ENCODE measurements at regions not wholly inside any gene's neighbourhood (a gene's known extent, or its start where the extent isn't known, plus 50 kb on each side); places are given as distances from the start of the nearest gene placed in this dataset.
"Not testable (repeated sequence)": the region's sequence is repeated elsewhere in the genome, so short reads cannot be mapped to it uniquely, and the experiment has no call there.

DNA sequence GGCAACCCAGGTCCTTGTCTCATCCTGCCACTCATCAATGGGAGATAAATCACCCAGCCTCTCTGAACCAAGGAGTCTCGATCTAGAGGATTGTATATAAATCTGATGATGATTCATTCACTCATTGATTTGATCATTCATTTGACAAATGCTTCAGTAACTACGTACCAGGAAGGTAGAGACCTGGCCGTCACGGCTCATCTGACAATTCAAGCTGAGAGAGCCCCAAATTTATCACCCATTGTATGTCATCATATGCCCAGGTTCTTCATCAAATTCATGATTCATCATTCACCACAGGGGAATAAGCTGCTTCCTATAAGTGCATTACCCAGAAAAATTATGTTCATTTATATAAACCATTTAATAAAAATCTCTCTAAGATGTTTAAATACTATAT, 116.9 kb downstream of the FAM161A start:
- no peaks in the 10 kb centered on the region for H3K27me3 Mint-ChIP-seq (ENCODE audit: low read depth)
- H3K4me3 Mint-ChIP-seq (ENCODE audit: unreplicated experiment): no peak overlapping the region
- H3K27ac Mint-ChIP-seq (ENCODE audit: unreplicated experiment): no peak overlapping the region
- no peaks in the 10 kb centered on the region for H3K4me1 Mint-ChIP-seq (ENCODE audit: low read depth)
- TF ChIP-seq, protein P1, sequence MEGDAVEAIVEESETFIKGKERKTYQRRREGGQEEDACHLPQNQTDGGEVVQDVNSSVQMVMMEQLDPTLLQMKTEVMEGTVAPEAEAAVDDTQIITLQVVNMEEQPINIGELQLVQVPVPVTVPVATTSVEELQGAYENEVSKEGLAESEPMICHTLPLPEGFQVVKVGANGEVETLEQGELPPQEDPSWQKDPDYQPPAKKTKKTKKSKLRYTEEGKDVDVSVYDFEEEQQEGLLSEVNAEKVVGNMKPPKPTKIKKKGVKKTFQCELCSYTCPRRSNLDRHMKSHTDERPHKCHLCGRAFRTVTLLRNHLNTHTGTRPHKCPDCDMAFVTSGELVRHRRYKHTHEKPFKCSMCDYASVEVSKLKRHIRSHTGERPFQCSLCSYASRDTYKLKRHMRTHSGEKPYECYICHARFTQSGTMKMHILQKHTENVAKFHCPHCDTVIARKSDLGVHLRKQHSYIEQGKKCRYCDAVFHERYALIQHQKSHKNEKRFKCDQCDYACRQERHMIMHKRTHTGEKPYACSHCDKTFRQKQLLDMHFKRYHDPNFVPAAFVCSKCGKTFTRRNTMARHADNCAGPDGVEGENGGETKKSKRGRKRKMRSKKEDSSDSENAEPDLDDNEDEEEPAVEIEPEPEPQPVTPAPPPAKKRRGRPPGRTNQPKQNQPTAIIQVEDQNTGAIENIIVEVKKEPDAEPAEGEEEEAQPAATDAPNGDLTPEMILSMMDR (IDR thresholded peaks at IDR 0.05): no peak
- H3K9me3 Mint-ChIP-seq (ENCODE audit: low read depth): no peaks in the 10 kb centered on the region
- no peaks in the 10 kb centered on the region for H3K36me3 Mint-ChIP-seq (ENCODE audit: low read depth)
- no peak for DNase-seq (ENCODE audit: low spot score)

DNA sequence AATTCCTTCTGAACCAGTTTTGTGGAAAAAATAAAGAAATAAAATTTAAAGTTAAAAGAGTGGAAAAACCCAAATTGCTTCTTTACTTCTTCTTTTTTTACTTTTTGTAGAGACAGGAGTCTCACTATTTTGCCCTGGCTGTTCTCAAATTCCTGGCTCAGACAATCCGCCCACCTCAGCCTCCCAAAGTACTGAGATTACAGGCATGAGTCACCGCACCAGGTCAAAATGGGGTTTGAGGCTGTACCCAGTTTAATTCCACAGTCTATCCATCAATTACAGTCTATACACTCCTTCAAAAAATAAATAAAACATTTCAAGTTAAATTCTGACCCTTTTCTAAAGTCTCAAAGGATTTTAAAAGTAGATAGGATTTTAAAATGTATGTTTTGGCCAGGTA, 120.3 kb downstream of the FAM161A start:
- Mint-ChIP-seq H3K9me3 (ENCODE audit: low read depth) (no peaks in the 10 kb centered on the region), H3K27ac (ENCODE audit: unreplicated experiment) (no peak overlapping the region), H3K36me3 (ENCODE audit: low read depth) (no peaks in the 10 kb centered on the region), H3K4me1 (ENCODE audit: low read depth) (no peaks in the 10 kb centered on the region), H3K4me3 (ENCODE audit: unreplicated experiment) (no peak overlapping the region), H3K27me3 (ENCODE audit: low read depth) (no peaks in the 10 kb centered on the region)
- TF ChIP-seq, protein P1 (IDR thresholded peaks at IDR 0.05): no peak
- no peak for DNase-seq (ENCODE audit: low spot score)

DNA sequence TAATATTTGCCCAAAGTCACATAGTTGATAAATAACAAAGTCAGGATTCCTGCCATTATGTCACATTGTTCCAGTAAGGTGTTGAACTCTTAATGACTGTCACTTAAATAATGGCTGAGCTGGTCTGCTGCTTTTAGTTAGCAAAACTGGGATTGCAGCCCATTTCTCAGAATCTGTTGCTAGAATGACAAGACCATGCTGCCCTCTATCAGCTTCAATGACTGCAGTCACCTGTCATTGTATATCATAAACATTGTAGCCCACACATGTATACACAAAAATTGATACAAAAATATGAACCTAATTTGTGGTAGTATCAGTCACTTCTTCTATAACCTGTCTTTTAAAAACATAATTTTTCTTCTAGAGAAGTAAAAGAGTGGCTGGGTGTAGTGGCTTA, 121.1 kb downstream of the FAM161A start:
- TF ChIP-seq, protein P1 (IDR thresholded peaks at IDR 0.05): no peak

DNA sequence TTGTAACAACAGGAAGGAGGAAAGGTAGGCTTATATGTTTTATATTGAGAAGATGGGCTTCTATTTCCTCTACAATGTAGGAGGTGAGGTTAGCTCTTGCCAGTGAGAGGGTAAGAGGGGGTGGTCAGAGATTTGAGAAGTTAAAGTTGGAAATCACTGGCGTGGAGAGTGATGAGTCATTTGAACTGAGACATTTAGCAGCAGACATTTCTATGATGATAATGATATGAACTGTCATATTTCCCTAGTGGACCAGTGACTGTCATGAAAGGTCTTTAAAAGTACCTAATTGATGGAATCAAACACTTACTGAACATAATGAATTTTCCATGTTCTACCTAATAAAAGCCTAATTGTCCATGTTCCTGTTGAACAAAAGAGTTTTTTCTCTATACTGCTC, 126.1 kb downstream of the FAM161A start:
- no peaks in the 10 kb centered on the region for H3K27me3 Mint-ChIP-seq (ENCODE audit: low read depth)
- TF ChIP-seq, protein P1 (IDR thresholded peaks at IDR 0.05): no peak
- H3K27ac Mint-ChIP-seq (ENCODE audit: unreplicated experiment): no peak overlapping the region
- H3K36me3 Mint-ChIP-seq (ENCODE audit: low read depth): no peaks in the 10 kb centered on the region
- peaks cover 6% of the 10 kb centered on the region for H3K4me1 Mint-ChIP-seq (ENCODE audit: low read depth)
- peaks cover 12% of the 10 kb centered on the region for H3K9me3 Mint-ChIP-seq (ENCODE audit: low read depth)
- no peak for DNase-seq (ENCODE audit: low spot score)
- H3K4me3 Mint-ChIP-seq (ENCODE audit: unreplicated experiment): no peak overlapping the region

More for the DNA sequence above, 121.1 kb downstream of the FAM161A start:
- no peaks in the 10 kb centered on the region for H3K27me3 Mint-ChIP-seq (ENCODE audit: low read depth)
- no peak overlapping the region for H3K4me3 Mint-ChIP-seq (ENCODE audit: unreplicated experiment)
- no peak overlapping the region for H3K27ac Mint-ChIP-seq (ENCODE audit: unreplicated experiment)
- H3K9me3 Mint-ChIP-seq (ENCODE audit: low read depth): no peaks in the 10 kb centered on the region
- H3K4me1 Mint-ChIP-seq (ENCODE audit: low read depth): peaks cover 3% of the 10 kb centered on the region
- no peaks in the 10 kb centered on the region for H3K36me3 Mint-ChIP-seq (ENCODE audit: low read depth)
- DNase-seq (ENCODE audit: low spot score): no peak

DNA sequence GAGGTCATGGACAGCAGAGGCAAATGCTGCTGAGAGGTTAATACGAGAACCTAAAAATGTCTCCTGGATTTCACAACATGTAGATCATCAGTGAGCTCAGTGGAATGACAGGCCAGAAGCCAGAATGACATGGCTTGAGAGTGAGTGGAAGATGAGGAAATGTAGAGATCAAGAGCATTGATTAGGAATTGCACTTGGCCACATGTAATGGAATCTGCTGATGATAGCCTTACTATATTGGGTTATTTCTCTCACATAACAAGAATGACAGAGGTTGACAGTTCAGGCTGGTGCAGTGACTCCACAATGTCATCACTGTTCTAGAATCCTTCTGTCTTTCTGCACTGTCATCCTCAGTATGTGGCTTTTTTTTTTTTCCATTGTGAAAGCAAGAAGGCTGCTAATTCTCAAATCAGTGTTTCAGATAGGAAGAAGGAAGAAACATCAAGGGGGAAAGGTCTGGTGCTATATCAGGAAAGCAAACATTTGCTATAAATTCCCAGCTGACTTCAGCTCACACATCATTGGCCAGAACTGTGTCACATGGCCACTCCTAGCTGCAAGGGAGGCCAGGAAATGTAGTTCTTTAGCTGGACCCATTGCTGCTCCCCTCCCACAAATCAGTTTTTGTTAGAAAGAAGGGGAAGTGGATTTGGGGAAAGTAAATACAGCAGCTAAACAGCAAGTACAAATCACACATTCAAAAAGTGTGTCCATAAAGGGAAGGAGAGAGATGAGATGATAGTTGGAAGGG, 127.2 kb downstream of the FAM161A start:
- H3K27ac Mint-ChIP-seq (ENCODE audit: unreplicated experiment): no peak overlapping the region
- H3K36me3 Mint-ChIP-seq (ENCODE audit: low read depth): no peaks in the 10 kb centered on the region
- no peak overlapping the region for H3K4me3 Mint-ChIP-seq (ENCODE audit: unreplicated experiment)
- no peaks in the 10 kb centered on the region for H3K27me3 Mint-ChIP-seq (ENCODE audit: low read depth)
- H3K4me1 Mint-ChIP-seq (ENCODE audit: low read depth): peaks cover 6% of the 10 kb centered on the region
- DNase-seq (ENCODE audit: low spot score): no peak
- TF ChIP-seq, protein P1 (IDR thresholded peaks at IDR 0.05): no peak
- peaks cover 12% of the 10 kb centered on the region for H3K9me3 Mint-ChIP-seq (ENCODE audit: low read depth)

DNA sequence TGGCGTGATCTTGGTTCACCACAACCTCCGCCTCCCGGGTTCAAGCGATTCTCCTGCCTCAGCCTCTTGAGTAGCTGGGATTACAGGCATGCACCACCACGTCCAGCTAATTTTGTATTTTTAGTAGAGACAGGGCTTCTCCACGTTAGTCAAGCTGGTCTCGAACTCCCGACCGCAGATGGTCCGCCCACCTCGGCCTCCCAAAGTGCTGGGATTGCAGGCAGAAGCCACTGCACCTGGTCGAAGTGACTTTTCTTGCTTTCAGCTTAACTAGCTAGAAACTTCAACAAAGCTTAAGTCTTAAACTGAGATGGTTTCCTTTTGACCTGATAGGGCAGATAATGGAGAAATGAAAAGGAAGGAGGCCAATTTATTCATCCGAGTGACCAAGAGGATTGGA, 130.5 kb downstream of the FAM161A start:
- H3K9me3 Mint-ChIP-seq (ENCODE audit: low read depth): peaks cover 12% of the 10 kb centered on the region
- not testable (repeated sequence) for H3K27ac Mint-ChIP-seq (ENCODE audit: unreplicated experiment); H3K4me3 Mint-ChIP-seq (ENCODE audit: unreplicated experiment); H3K4me1 Mint-ChIP-seq (ENCODE audit: low read depth); H3K27me3 Mint-ChIP-seq (ENCODE audit: low read depth); DNase-seq (ENCODE audit: low spot score); H3K36me3 Mint-ChIP-seq (ENCODE audit: low read depth)
